CD14-positive monocyte (primary cell): ENCODE measurements at regions not wholly inside any gene's neighbourhood (a gene's known extent, or its start where the extent isn't known, plus 50 kb on each side); places are given as distances from the start of the nearest gene placed in this dataset.

Experiments used
- DNase-seq, 3 donors: peaks; one replicate each; pipeline ENCODE4 v3.0.0-alpha.2; 2011 to 2022
- H2AFZ ChIP-seq: 2 replicates; pipeline ENCODE4 v1.6.0; 2012; ENCODE audit warnings: mild to moderate bottlenecking, low read depth, low read length, inconsistent platforms; ENCODE audit not compliant: insufficient read depth, poor library complexity, severe bottlenecking
- H3K27ac ChIP-seq, 2 donors: 1 replicate in 1 of 2; 2 replicates in 1 of 2; pipeline ENCODE4 v1.5.1; 2012 to 2013; ENCODE audit warnings: low read length in 2 of 2, control low read depth in 1 of 2, inconsistent platforms in 1 of 2, low read depth in 1 of 2, mild to moderate bottlenecking in 1 of 2
- H3K27me3 ChIP-seq, 2 donors: one replicate each; pipeline versions ENCODE4 v1.6.0 to v1.6.1; 2011 to 2013; ENCODE audit warnings: low read length in 2 of 2; ENCODE audit not compliant: control insufficient read depth in 2 of 2, insufficient read depth in 2 of 2
- H3K36me3 ChIP-seq, 2 donors: replicated peaks in 1 of 2; 1 replicate in 1 of 2; 2 replicates in 1 of 2; pipeline versions ENCODE4 v1.5.1 to v1.6.1; 2012 to 2013; ENCODE audit warnings: low read length in 2 of 2, control low read depth in 1 of 2, inconsistent platforms in 1 of 2, mild to moderate bottlenecking in 1 of 2; ENCODE audit not compliant: insufficient read depth in 2 of 2, control insufficient read depth in 1 of 2
- H3K4me1 ChIP-seq, 2 donors: 1 replicate in 1 of 2; 2 replicates in 1 of 2; pipeline versions ENCODE4 v1.5.1 to v1.6.1; 2012 to 2013; ENCODE audit warnings: low read length in 2 of 2, control low read depth in 1 of 2, inconsistent platforms in 1 of 2, mild to moderate bottlenecking in 1 of 2, moderate library complexity in 1 of 2; ENCODE audit not compliant: insufficient read depth in 2 of 2, control insufficient read depth in 1 of 2
- H3K4me2 ChIP-seq: replicated peaks from 2 replicates; pipeline ENCODE3; 2012; ENCODE audit warnings: low read length, moderate library complexity, mild to moderate bottlenecking; ENCODE audit not compliant: poor library complexity, severe bottlenecking; ENCODE audit errors: extremely low read depth
- H3K4me3 ChIP-seq, 3 experiments: fragments of 200-600 bp in 1 of 3; sonication (generic) in 1 of 3; replicated peaks in 1 of 3; 1 replicate in 2 of 3; 2 replicates in 1 of 3; pipeline ENCODE4 v1.5.1; 2011 to 2013; ENCODE audit warnings: low read length in 3 of 3, mild to moderate bottlenecking in 3 of 3, control low read depth in 2 of 3, low read depth in 2 of 3, inconsistent platforms in 1 of 3, moderate library complexity in 1 of 3
- H3K79me2 ChIP-seq: 2 replicates; pipeline ENCODE4 v1.6.0; 2012; ENCODE audit warnings: mild to moderate bottlenecking, control low read depth, inconsistent platforms, low read length, moderate library complexity; ENCODE audit not compliant: insufficient read depth
- H3K9ac ChIP-seq: 2 replicates; pipeline ENCODE4 v1.6.0; 2017; ENCODE audit warnings: low read length, mild to moderate bottlenecking; ENCODE audit not compliant: insufficient read depth, poor library complexity, severe bottlenecking
- H3K9me3 ChIP-seq, 2 donors: replicated peaks in 1 of 2; 1 replicate in 1 of 2; 2 replicates in 1 of 2; pipeline versions ENCODE4 v1.5.1 to v1.6.1; 2012 to 2013; ENCODE audit warnings: low read length in 2 of 2, control low read depth in 1 of 2; ENCODE audit not compliant: control insufficient read depth in 1 of 2, insufficient read depth in 1 of 2
- H4K20me1 ChIP-seq: 2 replicates; pipeline ENCODE4 v1.6.0; 2012; ENCODE audit warnings: mild to moderate bottlenecking, low read length, control low read depth, moderate library complexity; ENCODE audit not compliant: insufficient read depth
- H3K27ac Mint-ChIP-seq, 7 donors: one replicate each; pipeline ENCODE4 v1.8.0; 2020; ENCODE audit warnings: mild to moderate bottlenecking in 7 of 7, mixed read lengths in 7 of 7, moderate library complexity in 6 of 7, inconsistent platforms in 2 of 7
- H3K27me3 Mint-ChIP-seq, 3 donors: one replicate each; pipeline ENCODE4 v1.8.0; 2021 to 2022; ENCODE audit warnings: low read depth in 3 of 3, mild to moderate bottlenecking in 3 of 3, mixed read lengths in 3 of 3, moderate library complexity in 3 of 3, inconsistent platforms in 1 of 3
- H3K36me3 Mint-ChIP-seq, 2 donors: one replicate each; pipeline ENCODE4 v1.8.0; 2020; ENCODE audit warnings: mixed read lengths in 2 of 2, inconsistent platforms in 1 of 2, mild to moderate bottlenecking in 1 of 2
- H3K4me1 Mint-ChIP-seq: one replicate; pipeline ENCODE4 v1.8.0; 2020; ENCODE audit warnings: mild to moderate bottlenecking, mixed read lengths
- H3K4me3 Mint-ChIP-seq, 2 donors: one replicate each; pipeline ENCODE4 v1.8.0; 2020; ENCODE audit warnings: mild to moderate bottlenecking in 2 of 2, mixed read lengths in 2 of 2, moderate library complexity in 1 of 2
- H3K9me3 Mint-ChIP-seq, 7 donors: one replicate each; pipeline ENCODE4 v1.8.0; 2020 to 2022; ENCODE audit warnings: mixed read lengths in 7 of 7, mild to moderate bottlenecking in 6 of 7, moderate library complexity in 6 of 7, inconsistent platforms in 2 of 7
- WGBS: methylation state at CpG from one replicate; pipeline ENCODE4 v1.1.5; 2013; ENCODE audit warnings: missing lambda C conversion rate; ENCODE audit not compliant: insufficient coverage; 5-methylcytosine and 5-hydroxymethylcytosine counted together
- intact Hi-C, 2 donors: fragments of 100-400 bp; cut with micrococcal nuclease; formaldehyde crosslinking; loops; one replicate each; pipeline versions ENCODE4 v1.15.0 to v1.15.1; 2023
- TF ChIP-seq, protein P1 (sequence below): fragments of 200-600 bp; IDR thresholded peaks from one replicate; pipeline ENCODE4 v1.8.0; 2022; ENCODE audit warnings: antibody characterized with exemption, mild to moderate bottlenecking

DNA sequence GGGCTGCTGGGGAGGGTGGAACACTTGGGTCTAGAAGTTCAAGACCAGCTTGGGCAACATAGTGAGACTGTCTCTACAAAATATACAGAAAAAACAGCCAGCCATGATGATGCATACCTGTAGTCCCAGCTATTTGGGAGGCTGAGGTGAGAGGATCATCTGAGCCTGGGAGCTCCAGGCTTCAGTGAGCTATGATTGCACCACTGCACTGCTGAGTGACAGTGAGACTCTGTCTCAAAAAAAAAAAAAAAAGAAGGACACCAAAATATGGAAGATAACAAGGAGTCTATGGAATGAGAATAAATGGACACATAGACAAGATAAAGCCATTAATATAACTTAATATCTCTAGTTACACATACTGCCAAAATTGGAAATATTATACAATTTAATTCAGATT is 62.7 kb upstream of the IL15 start:
- H3K27ac ChIP-seq = no peak overlapping the region
- Mint-ChIP-seq H3K27me3 (no peaks in the 10 kb centered on the region), H3K27ac (no peak overlapping the region), H3K4me1 (no peaks in the 10 kb centered on the region), H3K4me3 (no peak overlapping the region), H3K9me3 (peaks cover 0 to 4% (median 0%) of the 10 kb centered on the region in 7 donors), H3K36me3 (no peaks in the 10 kb centered on the region)
- no peaks in the 10 kb centered on the region for H3K9me3 ChIP-seq
- no peak overlapping the region for H3K9ac ChIP-seq
- H3K79me2 ChIP-seq = no peaks in the 10 kb centered on the region
- no peak overlapping the region for H3K4me2 ChIP-seq
- no peak overlapping the region for H3K4me3 ChIP-seq
- no peaks in the 10 kb centered on the region for H3K27me3 ChIP-seq
- no peak for DNase-seq
- no peaks in the 10 kb centered on the region for H3K4me1 ChIP-seq
- TF ChIP-seq, protein P1, sequence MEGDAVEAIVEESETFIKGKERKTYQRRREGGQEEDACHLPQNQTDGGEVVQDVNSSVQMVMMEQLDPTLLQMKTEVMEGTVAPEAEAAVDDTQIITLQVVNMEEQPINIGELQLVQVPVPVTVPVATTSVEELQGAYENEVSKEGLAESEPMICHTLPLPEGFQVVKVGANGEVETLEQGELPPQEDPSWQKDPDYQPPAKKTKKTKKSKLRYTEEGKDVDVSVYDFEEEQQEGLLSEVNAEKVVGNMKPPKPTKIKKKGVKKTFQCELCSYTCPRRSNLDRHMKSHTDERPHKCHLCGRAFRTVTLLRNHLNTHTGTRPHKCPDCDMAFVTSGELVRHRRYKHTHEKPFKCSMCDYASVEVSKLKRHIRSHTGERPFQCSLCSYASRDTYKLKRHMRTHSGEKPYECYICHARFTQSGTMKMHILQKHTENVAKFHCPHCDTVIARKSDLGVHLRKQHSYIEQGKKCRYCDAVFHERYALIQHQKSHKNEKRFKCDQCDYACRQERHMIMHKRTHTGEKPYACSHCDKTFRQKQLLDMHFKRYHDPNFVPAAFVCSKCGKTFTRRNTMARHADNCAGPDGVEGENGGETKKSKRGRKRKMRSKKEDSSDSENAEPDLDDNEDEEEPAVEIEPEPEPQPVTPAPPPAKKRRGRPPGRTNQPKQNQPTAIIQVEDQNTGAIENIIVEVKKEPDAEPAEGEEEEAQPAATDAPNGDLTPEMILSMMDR = no peak
- H3K36me3 ChIP-seq = no peaks in the 10 kb centered on the region
- intact Hi-C loops = no loop called here
- H4K20me1 ChIP-seq = no peaks in the 10 kb centered on the region
- no peak overlapping the region for H2AFZ ChIP-seq

GRCh38 chr4:141575884-141576283 is 60.5 kb upstream of the IL15 start:
- TF ChIP-seq, protein P1 = no peak
- H3K27me3 ChIP-seq = no peaks in the 10 kb centered on the region
- H3K4me2 ChIP-seq = no peak overlapping the region
- H3K9ac ChIP-seq = no peak overlapping the region
- Mint-ChIP-seq H3K4me1 (no peaks in the 10 kb centered on the region), H3K27ac (no peak overlapping the region), H3K27me3 (no peaks in the 10 kb centered on the region), H3K36me3 (no peaks in the 10 kb centered on the region), H3K4me3 (no peak overlapping the region), H3K9me3 (peaks cover 0 to 7% (median 2%) of the 10 kb centered on the region in 7 donors)
- no peaks in the 10 kb centered on the region for H3K79me2 ChIP-seq
- no peak overlapping the region for H2AFZ ChIP-seq
- no peak overlapping the region for H3K4me3 ChIP-seq
- H3K4me1 ChIP-seq = no peaks in the 10 kb centered on the region
- no peak for DNase-seq
- peaks cover 0 to 3% of the 10 kb centered on the region in 2 donors for H3K9me3 ChIP-seq
- H4K20me1 ChIP-seq = no peaks in the 10 kb centered on the region
- no peaks in the 10 kb centered on the region for H3K36me3 ChIP-seq
- 87% methylated on average over 2 of the region's 4 CpGs for WGBS
- no peak overlapping the region for H3K27ac ChIP-seq
- intact Hi-C loops = no loop called here
